ENCODE measurements at regions not wholly inside any gene's neighbourhood (a gene's known extent, or its start where the extent isn't known, plus 50 kb on each side); places are given as distances from the start of the nearest gene placed in this dataset.

DNA sequence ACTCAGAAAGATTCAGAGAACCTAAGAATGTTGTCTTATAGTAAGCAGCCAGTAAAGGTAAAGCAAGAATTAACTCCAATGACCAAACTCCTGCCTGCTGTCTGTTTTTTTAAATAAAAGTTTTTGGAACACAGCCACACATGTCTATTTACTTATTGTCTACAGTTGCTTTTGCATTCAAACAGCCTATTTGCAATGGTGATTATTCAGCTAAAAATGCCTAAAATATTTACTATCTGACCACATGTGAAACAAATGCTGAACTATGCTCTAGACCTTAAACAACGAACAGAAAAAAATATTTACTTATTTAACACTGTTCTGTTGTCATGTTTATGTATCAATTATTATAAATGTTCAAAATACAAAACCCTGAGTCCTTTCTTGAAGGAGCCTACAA lies 1246.6 kb downstream of the FAM181B start:
- TF ChIP-seq, protein P1, sequence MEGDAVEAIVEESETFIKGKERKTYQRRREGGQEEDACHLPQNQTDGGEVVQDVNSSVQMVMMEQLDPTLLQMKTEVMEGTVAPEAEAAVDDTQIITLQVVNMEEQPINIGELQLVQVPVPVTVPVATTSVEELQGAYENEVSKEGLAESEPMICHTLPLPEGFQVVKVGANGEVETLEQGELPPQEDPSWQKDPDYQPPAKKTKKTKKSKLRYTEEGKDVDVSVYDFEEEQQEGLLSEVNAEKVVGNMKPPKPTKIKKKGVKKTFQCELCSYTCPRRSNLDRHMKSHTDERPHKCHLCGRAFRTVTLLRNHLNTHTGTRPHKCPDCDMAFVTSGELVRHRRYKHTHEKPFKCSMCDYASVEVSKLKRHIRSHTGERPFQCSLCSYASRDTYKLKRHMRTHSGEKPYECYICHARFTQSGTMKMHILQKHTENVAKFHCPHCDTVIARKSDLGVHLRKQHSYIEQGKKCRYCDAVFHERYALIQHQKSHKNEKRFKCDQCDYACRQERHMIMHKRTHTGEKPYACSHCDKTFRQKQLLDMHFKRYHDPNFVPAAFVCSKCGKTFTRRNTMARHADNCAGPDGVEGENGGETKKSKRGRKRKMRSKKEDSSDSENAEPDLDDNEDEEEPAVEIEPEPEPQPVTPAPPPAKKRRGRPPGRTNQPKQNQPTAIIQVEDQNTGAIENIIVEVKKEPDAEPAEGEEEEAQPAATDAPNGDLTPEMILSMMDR (IDR thresholded peaks at IDR 0.05) = no peak
- TF ChIP-seq, protein P2, sequence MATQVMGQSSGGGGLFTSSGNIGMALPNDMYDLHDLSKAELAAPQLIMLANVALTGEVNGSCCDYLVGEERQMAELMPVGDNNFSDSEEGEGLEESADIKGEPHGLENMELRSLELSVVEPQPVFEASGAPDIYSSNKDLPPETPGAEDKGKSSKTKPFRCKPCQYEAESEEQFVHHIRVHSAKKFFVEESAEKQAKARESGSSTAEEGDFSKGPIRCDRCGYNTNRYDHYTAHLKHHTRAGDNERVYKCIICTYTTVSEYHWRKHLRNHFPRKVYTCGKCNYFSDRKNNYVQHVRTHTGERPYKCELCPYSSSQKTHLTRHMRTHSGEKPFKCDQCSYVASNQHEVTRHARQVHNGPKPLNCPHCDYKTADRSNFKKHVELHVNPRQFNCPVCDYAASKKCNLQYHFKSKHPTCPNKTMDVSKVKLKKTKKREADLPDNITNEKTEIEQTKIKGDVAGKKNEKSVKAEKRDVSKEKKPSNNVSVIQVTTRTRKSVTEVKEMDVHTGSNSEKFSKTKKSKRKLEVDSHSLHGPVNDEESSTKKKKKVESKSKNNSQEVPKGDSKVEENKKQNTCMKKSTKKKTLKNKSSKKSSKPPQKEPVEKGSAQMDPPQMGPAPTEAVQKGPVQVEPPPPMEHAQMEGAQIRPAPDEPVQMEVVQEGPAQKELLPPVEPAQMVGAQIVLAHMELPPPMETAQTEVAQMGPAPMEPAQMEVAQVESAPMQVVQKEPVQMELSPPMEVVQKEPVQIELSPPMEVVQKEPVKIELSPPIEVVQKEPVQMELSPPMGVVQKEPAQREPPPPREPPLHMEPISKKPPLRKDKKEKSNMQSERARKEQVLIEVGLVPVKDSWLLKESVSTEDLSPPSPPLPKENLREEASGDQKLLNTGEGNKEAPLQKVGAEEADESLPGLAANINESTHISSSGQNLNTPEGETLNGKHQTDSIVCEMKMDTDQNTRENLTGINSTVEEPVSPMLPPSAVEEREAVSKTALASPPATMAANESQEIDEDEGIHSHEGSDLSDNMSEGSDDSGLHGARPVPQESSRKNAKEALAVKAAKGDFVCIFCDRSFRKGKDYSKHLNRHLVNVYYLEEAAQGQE (IDR thresholded peaks at IDR 0.05; ENCODE audit: insufficient read depth in 1 of 2, low read depth in 2 of 2, low read length in 1 of 2) = no peak
- TF ChIP-seq POLR2AphosphoS5 (IDR thresholded peaks at IDR 0.05; ENCODE audit: low read depth, low read length) = no peak

All from Panc1 (cell line).